Thoracic aorta (tissue), 2 donors: ENCODE measurements at regions not wholly inside any gene's neighbourhood (a gene's known extent, or its start where the extent isn't known, plus 50 kb on each side); places are given as distances from the start of the nearest gene placed in this dataset.

Experiments used
- ATAC-seq: fragments of 150-250 bp; one replicate; pipeline ENCODE4 v1.8.0; 2017; ENCODE audit warnings: low read depth; ENCODE audit not compliant: insufficient number of reproducible peaks, low FRiP score
- DNase-seq: peaks from one replicate; pipeline ENCODE4 v3.0.0-alpha.2; 2020; ENCODE audit warnings: low spot score
- H3K27ac ChIP-seq, 2 donors: fragments of 200-600 bp; sonication (generic); 1 replicate in 1 of 2; 2 replicates in 1 of 2; pipeline ENCODE4 v1.5.1; 2016; ENCODE audit warnings: mild to moderate bottlenecking in 2 of 2, moderate library complexity in 2 of 2
- H3K27me3 ChIP-seq: fragments of 200-600 bp; sonication (generic); replicated peaks from 2 replicates; pipeline ENCODE4 v1.6.0; 2016; ENCODE audit warnings: mild to moderate bottlenecking; ENCODE audit not compliant: insufficient read depth
- H3K36me3 ChIP-seq: fragments of 200-600 bp; sonication (generic); one replicate; pipeline ENCODE4 v1.5.1; 2016
- H3K4me1 ChIP-seq, 2 donors: fragments of 200-600 bp; sonication (generic); 1 replicate in 1 of 2; 2 replicates in 1 of 2; pipeline versions ENCODE4 v1.5.1 to v1.6.0; 2016; ENCODE audit warnings: low read depth in 2 of 2, mild to moderate bottlenecking in 1 of 2; ENCODE audit not compliant: control insufficient read depth in 1 of 2
- H3K4me3 ChIP-seq: fragments of 200-600 bp; sonication (generic); 2 replicates; pipeline ENCODE4 v1.5.1; 2016; ENCODE audit warnings: mild to moderate bottlenecking
- H3K9me3 ChIP-seq: fragments of 200-600 bp; sonication (generic); 2 replicates; pipeline ENCODE4 v1.5.1; 2016
- TF ChIP-seq, protein P1 (sequence below): fragments of 200-600 bp; sonication (generic); IDR thresholded peaks from one replicate; pipeline ENCODE4 v1.5.1; 2019; ENCODE audit warnings: antibody characterized with exemption

DNA sequence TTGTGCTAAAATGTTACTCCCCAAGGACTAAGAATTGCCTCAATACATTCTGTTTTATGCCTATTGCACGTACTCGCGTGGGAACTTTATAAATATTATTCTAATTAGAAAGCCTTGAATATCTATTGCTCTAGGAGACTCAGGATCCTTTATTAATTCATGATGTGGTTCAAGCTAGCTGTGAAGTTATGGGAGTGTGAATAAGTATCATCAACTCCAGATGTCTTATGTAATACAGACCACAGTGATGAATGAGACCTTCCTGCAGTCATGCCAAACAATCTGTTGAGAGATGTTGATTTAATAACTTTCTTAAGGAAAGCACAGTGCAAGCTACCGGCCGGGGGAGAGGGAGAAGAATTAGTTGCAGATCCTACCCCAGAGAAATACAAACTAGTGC is 519.2 kb upstream of the ZP4 start:
- Histone ChIP-seq H3K4me3 (no peak overlapping the region), H3K9me3 (no peaks in the 10 kb centered on the region), H3K36me3 (no peaks in the 10 kb centered on the region), H3K27ac (no peak overlapping the region), H3K27me3 (no peaks in the 10 kb centered on the region), H3K4me1 (no peaks in the 10 kb centered on the region)
- DNase-seq (no peak), ATAC-seq (no peak)
- TF ChIP-seq, protein P1, sequence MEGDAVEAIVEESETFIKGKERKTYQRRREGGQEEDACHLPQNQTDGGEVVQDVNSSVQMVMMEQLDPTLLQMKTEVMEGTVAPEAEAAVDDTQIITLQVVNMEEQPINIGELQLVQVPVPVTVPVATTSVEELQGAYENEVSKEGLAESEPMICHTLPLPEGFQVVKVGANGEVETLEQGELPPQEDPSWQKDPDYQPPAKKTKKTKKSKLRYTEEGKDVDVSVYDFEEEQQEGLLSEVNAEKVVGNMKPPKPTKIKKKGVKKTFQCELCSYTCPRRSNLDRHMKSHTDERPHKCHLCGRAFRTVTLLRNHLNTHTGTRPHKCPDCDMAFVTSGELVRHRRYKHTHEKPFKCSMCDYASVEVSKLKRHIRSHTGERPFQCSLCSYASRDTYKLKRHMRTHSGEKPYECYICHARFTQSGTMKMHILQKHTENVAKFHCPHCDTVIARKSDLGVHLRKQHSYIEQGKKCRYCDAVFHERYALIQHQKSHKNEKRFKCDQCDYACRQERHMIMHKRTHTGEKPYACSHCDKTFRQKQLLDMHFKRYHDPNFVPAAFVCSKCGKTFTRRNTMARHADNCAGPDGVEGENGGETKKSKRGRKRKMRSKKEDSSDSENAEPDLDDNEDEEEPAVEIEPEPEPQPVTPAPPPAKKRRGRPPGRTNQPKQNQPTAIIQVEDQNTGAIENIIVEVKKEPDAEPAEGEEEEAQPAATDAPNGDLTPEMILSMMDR, result no peak

DNA sequence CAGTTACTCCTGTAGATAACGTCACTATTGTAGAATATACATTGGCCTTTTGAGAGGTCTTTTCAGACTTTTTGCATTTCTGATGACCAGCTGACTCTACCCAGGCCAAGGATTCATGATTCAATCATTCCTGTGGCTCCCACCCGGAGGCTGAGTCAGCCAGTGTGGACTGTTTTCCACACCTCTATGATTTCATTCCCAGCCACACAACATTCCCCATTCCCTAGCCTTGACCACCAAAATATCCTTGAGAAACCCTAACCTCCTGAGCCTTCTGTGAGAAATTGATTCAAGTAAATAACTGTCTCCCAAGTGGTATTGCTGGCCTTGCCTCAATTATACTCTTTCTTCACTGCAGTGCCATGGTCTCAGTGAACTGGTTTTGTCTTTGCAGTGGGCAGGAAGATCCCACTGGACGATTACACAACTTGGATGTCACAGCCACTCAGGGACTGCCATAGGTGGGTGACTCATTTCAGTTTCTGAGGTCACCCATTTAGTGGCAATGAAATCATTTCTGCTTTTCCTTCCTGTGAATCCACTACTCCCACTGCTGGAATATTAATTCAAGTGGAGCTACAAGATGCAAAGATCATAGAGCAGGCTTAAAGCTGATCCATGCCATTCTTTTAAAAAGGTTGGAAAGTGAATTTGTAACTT is 518.6 kb upstream of the ZP4 start:
- no peaks in the 10 kb centered on the region for H3K4me1 ChIP-seq
- ATAC-seq (no peak), DNase-seq (no peak)
- H3K4me3 ChIP-seq, result no peak overlapping the region
- H3K27ac ChIP-seq, result no peak overlapping the region
- no peaks in the 10 kb centered on the region for H3K27me3 ChIP-seq
- TF ChIP-seq, protein P1, result no peak
- no peaks in the 10 kb centered on the region for H3K9me3 ChIP-seq
- no peaks in the 10 kb centered on the region for H3K36me3 ChIP-seq

- TF ChIP-seq, protein P1, result no peak
- Histone ChIP-seq H3K27me3 (no peaks in the 10 kb centered on the region), H3K36me3 (no peaks in the 10 kb centered on the region), H3K4me1 (no peaks in the 10 kb centered on the region), H3K4me3 (no peak overlapping the region), H3K9me3 (no peaks in the 10 kb centered on the region), H3K27ac (no peak overlapping the region)
- DNase-seq, result no peak
- ATAC-seq, result no peak
These were observed 518.0 kb upstream of the ZP4 start for GRCh38 chr1:238408737-238409136.

DNA sequence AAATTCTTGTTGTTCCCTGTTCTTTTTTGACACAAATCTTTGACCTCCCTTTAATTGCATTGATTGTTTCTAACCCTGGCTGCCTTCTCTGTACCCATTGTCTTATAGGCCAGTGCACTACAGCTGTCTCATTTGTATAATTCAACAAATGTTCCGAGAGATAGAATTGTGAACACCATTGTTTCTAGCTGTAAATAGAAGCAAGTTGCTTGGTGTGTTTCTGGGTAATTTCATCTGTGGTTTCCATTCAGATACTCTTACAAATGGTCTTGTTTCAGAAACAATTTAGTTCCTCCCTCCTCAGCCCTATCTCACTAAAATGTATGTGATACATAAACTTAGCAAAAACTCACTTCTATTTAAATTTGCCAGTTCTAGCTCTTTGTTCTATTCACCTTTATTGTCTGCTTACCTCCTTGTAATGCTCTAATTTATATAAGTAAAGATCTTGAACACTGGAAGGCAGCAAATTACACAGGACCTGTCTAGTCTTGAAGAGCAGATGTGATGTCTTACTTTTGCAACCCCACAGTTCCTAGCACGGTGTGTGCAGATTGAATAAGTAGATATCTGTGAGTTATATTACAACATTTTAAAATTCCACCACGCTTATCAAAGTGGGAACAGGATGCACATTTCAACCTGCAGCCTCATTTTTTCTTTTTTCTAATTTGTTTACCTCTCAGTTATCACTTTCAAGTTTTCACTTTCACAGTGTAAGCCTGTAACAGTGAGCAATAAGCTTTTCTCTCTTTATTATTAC is 515.6 kb upstream of the ZP4 start:
- H3K36me3 ChIP-seq, result no peaks in the 10 kb centered on the region
- TF ChIP-seq, protein P1, result no peak
- no peaks in the 10 kb centered on the region for H3K9me3 ChIP-seq
- no peaks in the 10 kb centered on the region for H3K27me3 ChIP-seq
- ATAC-seq (no peak), DNase-seq (no peak)
- no peak overlapping the region for H3K27ac ChIP-seq
- no peaks in the 10 kb centered on the region for H3K4me1 ChIP-seq
- H3K4me3 ChIP-seq, result no peak overlapping the region

DNA sequence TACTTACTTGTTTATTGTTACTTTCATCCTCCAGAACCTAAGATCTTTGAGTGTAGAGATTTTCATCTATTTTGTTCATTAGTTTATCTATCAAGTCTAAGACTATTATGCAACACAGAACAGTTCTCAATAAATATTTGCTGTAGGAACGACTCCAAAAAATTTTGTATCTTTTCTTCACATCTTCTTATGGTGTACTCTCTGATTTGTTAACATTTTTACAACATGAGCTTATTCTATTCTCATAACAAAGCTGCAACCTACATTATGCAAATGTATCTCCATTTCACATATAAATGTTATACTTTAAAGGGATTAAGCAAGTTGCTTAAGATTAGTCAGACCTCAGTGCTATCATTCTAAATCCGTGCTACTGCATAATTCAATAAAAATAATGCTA is 514.2 kb upstream of the ZP4 start:
- H3K27ac ChIP-seq, result no peak overlapping the region
- H3K4me1 ChIP-seq, result no peaks in the 10 kb centered on the region
- TF ChIP-seq, protein P1, result no peak
- no peak for ATAC-seq
- DNase-seq, result no peak
- H3K9me3 ChIP-seq, result no peaks in the 10 kb centered on the region
- H3K27me3 ChIP-seq, result no peaks in the 10 kb centered on the region
- H3K36me3 ChIP-seq, result no peaks in the 10 kb centered on the region
- no peak overlapping the region for H3K4me3 ChIP-seq
